Epithelial cell of prostate (primary cell): ENCODE measurements at regions not wholly inside any gene's neighbourhood (a gene's known extent, or its start where the extent isn't known, plus 50 kb on each side); places are given as distances from the start of the nearest gene placed in this dataset.

Source experiments
- DNase-seq: peaks from one replicate; pipeline ENCODE4 v3.0.0-alpha.2; 2011; ENCODE audit warnings: low read depth, low spot score
- H3K27ac ChIP-seq: fragments of 450-650 bp; 2 replicates; pipeline ENCODE4 v1.5.1; 2017; ENCODE audit warnings: mild to moderate bottlenecking

- DNase-seq, result no peak
- H3K27ac ChIP-seq, result no peak overlapping the region
Observed at GRCh38 chr3:150059241-150059640, 88.5 kb upstream of the PFN2 start.

DNA sequence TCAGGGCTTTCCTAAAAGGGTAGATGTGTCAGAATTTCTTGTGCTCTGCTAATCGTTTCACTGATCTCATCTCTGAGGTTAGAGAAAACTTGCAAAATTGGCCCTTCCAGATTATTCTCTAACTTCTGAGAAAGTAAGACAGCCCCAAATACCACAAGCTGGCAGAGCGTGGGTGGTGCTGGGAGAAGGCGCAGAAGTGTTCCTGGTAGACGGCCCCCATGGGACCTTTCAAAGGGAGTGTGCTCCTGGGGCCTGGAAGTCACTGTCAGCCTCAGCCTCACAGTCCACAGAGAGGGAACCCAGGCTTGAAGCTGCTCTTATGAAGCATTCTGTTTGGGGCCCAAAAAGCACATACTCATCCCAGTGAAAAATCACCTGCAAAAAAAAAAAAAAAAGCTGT is 86.5 kb upstream of the PFN2 start:
- no peak overlapping the region for H3K27ac ChIP-seq
- no peak for DNase-seq

DNA sequence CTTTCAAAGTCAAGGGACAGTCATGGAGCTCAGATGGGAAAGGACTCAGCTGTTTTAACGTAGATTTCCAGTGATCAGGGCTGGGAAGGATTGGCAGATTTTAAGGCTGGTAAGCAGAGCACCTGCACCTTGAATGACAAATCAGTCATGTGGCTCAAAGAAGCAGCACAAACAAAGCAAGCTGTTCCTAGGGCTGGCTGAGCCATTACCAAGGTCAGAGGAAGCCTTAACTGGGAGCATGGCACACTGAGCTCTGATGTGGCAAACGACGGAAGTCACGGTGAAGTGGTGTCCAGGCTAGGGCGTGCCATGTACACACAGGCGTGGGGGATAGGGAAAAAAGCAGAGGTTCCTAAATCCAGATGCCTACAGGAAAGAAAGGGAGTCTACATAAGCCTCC is 84.6 kb upstream of the PFN2 start:
- H3K27ac ChIP-seq, result no peak overlapping the region

GRCh38 chr3:150054635-150055034 is 83.9 kb upstream of the PFN2 start:
- no peak for DNase-seq
- no peak overlapping the region for H3K27ac ChIP-seq

More for the DNA sequence above, 84.6 kb upstream of the PFN2 start:
- no peak for DNase-seq

- no peak overlapping the region for H3K27ac ChIP-seq
- no peak for DNase-seq
Observed at GRCh38 chr3:150050510-150050909, 79.8 kb upstream of the PFN2 start.

GRCh38 chr3:150049317-150049716 is 78.6 kb upstream of the PFN2 start:
- no peak for DNase-seq
- H3K27ac ChIP-seq, result no peak overlapping the region

GRCh38 chr3:150041877-150042276 is 71.2 kb upstream of the PFN2 start:
- DNase-seq, result no peak
- no peak overlapping the region for H3K27ac ChIP-seq

DNA sequence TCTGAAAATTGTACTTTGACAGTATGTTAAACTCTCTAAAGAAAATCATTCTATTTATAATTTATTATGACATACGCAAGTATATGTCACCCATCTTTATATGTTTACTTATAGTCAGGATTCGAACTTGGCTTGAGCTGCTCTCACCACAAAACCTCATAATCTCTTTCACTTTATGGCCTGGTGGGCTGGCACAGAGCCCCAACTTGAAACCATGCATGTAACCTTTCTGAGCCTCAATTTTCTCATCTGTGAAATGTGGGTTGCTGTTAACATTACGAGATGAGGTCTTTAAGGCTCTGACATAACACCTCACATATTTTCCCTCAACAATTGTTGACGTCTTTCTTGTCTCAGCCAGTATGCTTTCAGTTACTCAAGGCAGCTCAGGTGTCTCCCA is 69.4 kb upstream of the PFN2 start:
- DNase-seq, result no peak

GRCh38 chr3:150038830-150039229 is 68.1 kb upstream of the PFN2 start:
- no peak overlapping the region for H3K27ac ChIP-seq
- DNase-seq, result no peak

More for the DNA sequence above, 69.4 kb upstream of the PFN2 start:
- H3K27ac ChIP-seq, result no peak overlapping the region

GRCh38 chr3:150036780-150037179 is 66.1 kb upstream of the PFN2 start:
- no peak for DNase-seq
- H3K27ac ChIP-seq, result no peak overlapping the region

GRCh38 chr3:150035910-150036612 is 65.4 kb upstream of the PFN2 start:
- DNase-seq, result no peak
- H3K27ac ChIP-seq, result no peak overlapping the region

GRCh38 chr3:150035301-150035779 is 64.6 kb upstream of the PFN2 start:
- no peak overlapping the region for H3K27ac ChIP-seq
- DNase-seq, result no peak

DNA sequence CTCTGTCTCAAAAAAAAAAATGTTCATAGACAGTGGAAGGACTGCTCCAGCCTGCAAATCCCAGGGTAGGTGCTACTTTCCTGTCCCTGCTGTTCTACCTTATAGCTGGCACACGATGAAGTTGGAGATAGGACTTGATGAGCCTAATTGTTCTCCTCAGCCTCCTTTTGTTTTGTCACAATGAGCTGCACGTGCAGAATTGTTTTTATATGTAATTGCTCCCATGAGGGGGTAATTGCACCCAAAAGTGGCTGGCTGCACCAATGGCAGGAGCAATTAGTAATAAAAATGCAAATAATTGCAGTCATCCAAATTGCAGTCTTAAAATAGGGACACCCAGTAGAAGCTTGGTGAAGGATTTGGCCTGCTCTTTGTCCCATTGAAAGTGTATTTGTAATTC is 63.0 kb upstream of the PFN2 start:
- no peak overlapping the region for H3K27ac ChIP-seq
- DNase-seq, result no peak

DNA sequence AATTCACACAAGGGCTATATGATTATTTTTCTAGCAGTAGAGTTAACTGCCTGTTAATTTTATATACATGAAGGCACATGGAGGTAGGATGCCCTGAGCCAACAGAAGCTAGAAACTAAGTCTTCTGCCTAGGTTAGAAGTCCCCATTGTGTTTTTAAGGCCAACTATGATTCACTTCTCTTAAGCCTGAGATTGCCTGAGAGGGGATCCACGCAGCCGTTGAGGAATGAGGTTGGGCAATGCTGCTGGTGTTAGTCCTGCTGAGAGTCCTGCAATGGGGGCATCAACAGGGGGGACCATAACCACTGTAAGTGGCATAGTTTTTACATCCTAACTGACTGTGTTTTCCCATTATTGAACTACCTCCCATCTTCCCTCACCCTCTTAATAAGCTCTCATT is 60.1 kb upstream of the PFN2 start:
- DNase-seq, result no peak
- no peak overlapping the region for H3K27ac ChIP-seq

GRCh38 chr3:150023239-150023636 is 52.5 kb upstream of the PFN2 start:
- DNase-seq, result no peak

DNA sequence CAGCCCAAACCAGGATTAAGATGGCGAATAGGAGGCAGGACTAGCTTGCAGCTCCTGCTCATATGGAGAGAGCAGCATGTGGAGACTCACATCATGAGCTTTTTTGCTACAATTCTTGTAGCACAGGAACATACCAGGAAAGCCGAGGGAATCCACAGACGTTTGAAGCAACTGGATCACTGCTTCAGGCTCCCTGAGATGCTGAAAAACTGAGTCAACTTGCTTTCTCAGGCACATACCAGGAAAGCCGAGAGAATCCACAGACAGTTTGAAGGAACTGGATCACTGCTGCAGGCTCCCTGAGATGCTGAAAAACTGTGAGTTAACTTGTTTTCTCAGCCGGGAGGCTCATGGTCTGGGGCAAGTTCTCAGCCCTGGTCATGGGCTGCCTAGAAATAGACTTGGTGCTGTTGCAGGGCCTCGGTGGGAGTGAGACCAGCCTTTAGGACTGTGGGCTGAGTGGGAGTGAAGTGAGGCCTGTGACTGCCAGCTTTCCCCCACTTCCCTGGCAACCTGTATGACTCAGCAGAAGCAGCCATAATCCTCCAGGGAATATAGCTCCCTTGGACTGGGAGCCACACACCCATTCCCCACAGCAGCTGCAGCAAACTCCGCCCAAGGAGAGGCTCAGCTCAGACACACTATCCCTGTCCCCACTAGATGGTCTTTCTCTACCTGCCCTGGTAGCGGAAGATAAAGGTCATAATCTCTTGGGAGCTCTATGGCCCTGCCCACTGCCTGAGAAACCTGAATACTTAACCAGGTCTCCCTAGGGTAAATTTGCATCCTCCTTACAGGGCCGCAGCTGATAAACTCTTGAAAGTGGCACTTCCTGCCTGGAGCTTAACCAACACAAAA is 51.9 kb upstream of the PFN2 start:
- no peak overlapping the region for H3K27ac ChIP-seq
- no peak for DNase-seq

More at GRCh38 chr3:150023239-150023636, 52.5 kb upstream of the PFN2 start:
- no peak overlapping the region for H3K27ac ChIP-seq

- DNase-seq, result no peak
- H3K27ac ChIP-seq, result no peak overlapping the region
Observed at GRCh38 chr3:150020527-150020926, 49.8 kb upstream of the PFN2 start.
